ENCODE measurements at regions not wholly inside any gene's neighbourhood (a gene's known extent, or its start where the extent isn't known, plus 50 kb on each side); places are given as distances from the start of the nearest gene placed in this dataset.

GRCh38 chr4:138300616-138301015, 58.5 kb upstream of the SLC7A11 start:
- Histone ChIP-seq H2BK5ac (ENCODE audit: low read length) (no peak overlapping the region), H4K8ac (ENCODE audit: low read depth, low read length) (no peak overlapping the region), H3K36me3 (replicated peaks in 1 of 2; ENCODE audit: control insufficient read depth in 2 of 2, insufficient read depth in 2 of 2, low read length in 2 of 2) (no peaks in the 10 kb centered on the region), H2BK12ac (ENCODE audit: low read length) (no peak overlapping the region), H3K4me2 (ENCODE audit: insufficient read depth, low read length, poor library complexity, severe bottlenecking) (no peak overlapping the region), H2AFZ (ENCODE audit: low read length) (no peak overlapping the region), H3K9me3 (replicated peaks in 1 of 2; ENCODE audit: control insufficient read depth in 2 of 2, insufficient read depth in 1 of 2, low read depth in 1 of 2, low read length in 2 of 2) (no peaks in the 10 kb centered on the region), H2AK5ac (ENCODE audit: low read depth, low read length) (no peak overlapping the region), H3K18ac (ENCODE audit: low read length) (no peak overlapping the region), H4K91ac (ENCODE audit: low read depth, low read length, poor library complexity) (no peak overlapping the region), H3K14ac (ENCODE audit: low read length) (no peak overlapping the region), H3K79me1 (ENCODE audit: low read depth, low read length) (no peaks in the 10 kb centered on the region), H3K23ac (ENCODE audit: low read depth, low read length, poor library complexity) (no peak overlapping the region), H3K4me1 (ENCODE audit: control insufficient read depth in 2 of 2, insufficient read depth in 1 of 2, low read depth in 1 of 2, low read length in 2 of 2) (no peaks in the 10 kb centered on the region), H2BK15ac (ENCODE audit: low read length) (no peak overlapping the region), H3K27ac (replicated peaks; ENCODE audit: low read length) (no peak overlapping the region), H3K9ac (ENCODE audit: low read depth, low read length, poor library complexity) (no peak overlapping the region), H2BK120ac (ENCODE audit: low read depth, low read length) (no peak overlapping the region), H3K4me3 (ENCODE audit: low read length in 2 of 2) (no peak overlapping the region), H3K4ac (ENCODE audit: low read length) (no peak overlapping the region), H3K27me3 (ENCODE audit: control insufficient read depth in 3 of 3, insufficient read depth in 3 of 3, low read depth in 1 of 3, low read length in 3 of 3) (no peaks in the 10 kb centered on the region)
- no peak for DNase-seq (ENCODE audit: low spot score)

- WGBS, 2 donors (ENCODE audit: extremely low coverage in 2 of 2, insufficient read length in 2 of 2, insufficient replicate concordance in 1 of 2) = no CpG with 5 or more reads among the region's 5 CpGs
- Histone ChIP-seq H3K4me2 (ENCODE audit: insufficient read depth, low read length, poor library complexity, severe bottlenecking) (no peak overlapping the region), H2BK5ac (ENCODE audit: low read length) (no peak overlapping the region), H3K36me3 (replicated peaks in 1 of 2; ENCODE audit: control insufficient read depth in 2 of 2, insufficient read depth in 2 of 2, low read length in 2 of 2) (no peaks in the 10 kb centered on the region), H2BK15ac (ENCODE audit: low read length) (no peak overlapping the region), H2BK12ac (ENCODE audit: low read length) (no peak overlapping the region), H3K4me1 (ENCODE audit: control insufficient read depth in 2 of 2, insufficient read depth in 1 of 2, low read depth in 1 of 2, low read length in 2 of 2) (no peaks in the 10 kb centered on the region), H3K9ac (ENCODE audit: low read depth, low read length, poor library complexity) (no peak overlapping the region), H3K14ac (ENCODE audit: low read length) (no peak overlapping the region), H2AFZ (ENCODE audit: low read length) (no peak overlapping the region), H3K23ac (ENCODE audit: low read depth, low read length, poor library complexity) (no peak overlapping the region), H3K9me3 (replicated peaks in 1 of 2; ENCODE audit: control insufficient read depth in 2 of 2, insufficient read depth in 1 of 2, low read depth in 1 of 2, low read length in 2 of 2) (no peaks in the 10 kb centered on the region), H3K27me3 (ENCODE audit: control insufficient read depth in 3 of 3, insufficient read depth in 3 of 3, low read depth in 1 of 3, low read length in 3 of 3) (no peaks in the 10 kb centered on the region), H4K91ac (ENCODE audit: low read depth, low read length, poor library complexity) (no peak overlapping the region), H4K8ac (ENCODE audit: low read depth, low read length) (no peak overlapping the region), H3K18ac (ENCODE audit: low read length) (no peak overlapping the region), H3K79me1 (ENCODE audit: low read depth, low read length) (no peaks in the 10 kb centered on the region), H2BK120ac (ENCODE audit: low read depth, low read length) (no peak overlapping the region), H3K27ac (replicated peaks; ENCODE audit: low read length) (no peak overlapping the region), H3K4ac (ENCODE audit: low read length) (no peak overlapping the region), H3K4me3 (ENCODE audit: low read length in 2 of 2) (no peak overlapping the region), H2AK5ac (ENCODE audit: low read depth, low read length) (no peak overlapping the region)
- no peak for DNase-seq (ENCODE audit: low spot score)
These were observed 57.7 kb upstream of the SLC7A11 start for GRCh38 chr4:138299881-138300280.

GRCh38 chr4:138298866-138299265, 56.7 kb upstream of the SLC7A11 start:
- Histone ChIP-seq H3K4ac (ENCODE audit: low read length) (no peak overlapping the region), H2AFZ (ENCODE audit: low read length) (no peak overlapping the region), H3K4me1 (ENCODE audit: control insufficient read depth in 2 of 2, insufficient read depth in 1 of 2, low read depth in 1 of 2, low read length in 2 of 2) (no peaks in the 10 kb centered on the region), H2AK5ac (ENCODE audit: low read depth, low read length) (no peak overlapping the region), H3K18ac (ENCODE audit: low read length) (no peak overlapping the region), H4K91ac (ENCODE audit: low read depth, low read length, poor library complexity) (no peak overlapping the region), H3K14ac (ENCODE audit: low read length) (no peak overlapping the region), H3K9ac (ENCODE audit: low read depth, low read length, poor library complexity) (no peak overlapping the region), H3K36me3 (replicated peaks in 1 of 2; ENCODE audit: control insufficient read depth in 2 of 2, insufficient read depth in 2 of 2, low read length in 2 of 2) (no peaks in the 10 kb centered on the region), H2BK15ac (ENCODE audit: low read length) (no peak overlapping the region), H3K79me1 (ENCODE audit: low read depth, low read length) (no peaks in the 10 kb centered on the region), H2BK12ac (ENCODE audit: low read length) (no peak overlapping the region), H3K27me3 (ENCODE audit: control insufficient read depth in 3 of 3, insufficient read depth in 3 of 3, low read depth in 1 of 3, low read length in 3 of 3) (no peaks in the 10 kb centered on the region), H3K4me3 (ENCODE audit: low read length in 2 of 2) (no peak overlapping the region), H2BK120ac (ENCODE audit: low read depth, low read length) (no peak overlapping the region), H3K4me2 (ENCODE audit: insufficient read depth, low read length, poor library complexity, severe bottlenecking) (no peak overlapping the region), H2BK5ac (ENCODE audit: low read length) (no peak overlapping the region), H3K9me3 (replicated peaks in 1 of 2; ENCODE audit: control insufficient read depth in 2 of 2, insufficient read depth in 1 of 2, low read depth in 1 of 2, low read length in 2 of 2) (no peaks in the 10 kb centered on the region), H4K8ac (ENCODE audit: low read depth, low read length) (no peak overlapping the region), H3K27ac (replicated peaks; ENCODE audit: low read length) (no peak overlapping the region), H3K23ac (ENCODE audit: low read depth, low read length, poor library complexity) (no peak overlapping the region)
- DNase-seq (ENCODE audit: low spot score) = no peak
- WGBS, 2 donors (ENCODE audit: extremely low coverage in 2 of 2, insufficient read length in 2 of 2, insufficient replicate concordance in 1 of 2) = no CpG with 5 or more reads among the region's 1 CpG

- Histone ChIP-seq H3K36me3 (replicated peaks in 1 of 2; ENCODE audit: control insufficient read depth in 2 of 2, insufficient read depth in 2 of 2, low read length in 2 of 2) (no peaks in the 10 kb centered on the region), H2BK5ac (ENCODE audit: low read length) (no peak overlapping the region), H3K4me1 (ENCODE audit: control insufficient read depth in 2 of 2, insufficient read depth in 1 of 2, low read depth in 1 of 2, low read length in 2 of 2) (no peaks in the 10 kb centered on the region), H4K8ac (ENCODE audit: low read depth, low read length) (no peak overlapping the region), H3K14ac (ENCODE audit: low read length) (no peak overlapping the region), H3K27me3 (ENCODE audit: control insufficient read depth in 3 of 3, insufficient read depth in 3 of 3, low read depth in 1 of 3, low read length in 3 of 3) (no peaks in the 10 kb centered on the region), H3K27ac (replicated peaks; ENCODE audit: low read length) (no peak overlapping the region), H2AK5ac (ENCODE audit: low read depth, low read length) (no peak overlapping the region), H3K9ac (ENCODE audit: low read depth, low read length, poor library complexity) (no peak overlapping the region), H3K4ac (ENCODE audit: low read length) (no peak overlapping the region), H3K79me1 (ENCODE audit: low read depth, low read length) (no peaks in the 10 kb centered on the region), H3K4me2 (ENCODE audit: insufficient read depth, low read length, poor library complexity, severe bottlenecking) (no peak overlapping the region), H2BK120ac (ENCODE audit: low read depth, low read length) (no peak overlapping the region), H4K91ac (ENCODE audit: low read depth, low read length, poor library complexity) (no peak overlapping the region), H3K9me3 (replicated peaks in 1 of 2; ENCODE audit: control insufficient read depth in 2 of 2, insufficient read depth in 1 of 2, low read depth in 1 of 2, low read length in 2 of 2) (no peaks in the 10 kb centered on the region), H2BK12ac (ENCODE audit: low read length) (no peak overlapping the region), H2AFZ (ENCODE audit: low read length) (no peak overlapping the region), H2BK15ac (ENCODE audit: low read length) (no peak overlapping the region), H3K18ac (ENCODE audit: low read length) (no peak overlapping the region), H3K4me3 (ENCODE audit: low read length in 2 of 2) (no peak overlapping the region), H3K23ac (ENCODE audit: low read depth, low read length, poor library complexity) (no peak overlapping the region)
- DNase-seq (ENCODE audit: low spot score) = no peak
- WGBS, 2 donors (ENCODE audit: extremely low coverage in 2 of 2, insufficient read length in 2 of 2, insufficient replicate concordance in 1 of 2) = no CpG with 5 or more reads among the region's 1 CpG
These were observed 56.3 kb upstream of the SLC7A11 start for GRCh38 chr4:138298431-138298830.

Data from neuronal stem cell (in vitro differentiated cells).